ENCODE measurements at regions not wholly inside any gene's neighbourhood (a gene's known extent, or its start where the extent isn't known, plus 50 kb on each side); places are given as distances from the start of the nearest gene placed in this dataset.

DNA sequence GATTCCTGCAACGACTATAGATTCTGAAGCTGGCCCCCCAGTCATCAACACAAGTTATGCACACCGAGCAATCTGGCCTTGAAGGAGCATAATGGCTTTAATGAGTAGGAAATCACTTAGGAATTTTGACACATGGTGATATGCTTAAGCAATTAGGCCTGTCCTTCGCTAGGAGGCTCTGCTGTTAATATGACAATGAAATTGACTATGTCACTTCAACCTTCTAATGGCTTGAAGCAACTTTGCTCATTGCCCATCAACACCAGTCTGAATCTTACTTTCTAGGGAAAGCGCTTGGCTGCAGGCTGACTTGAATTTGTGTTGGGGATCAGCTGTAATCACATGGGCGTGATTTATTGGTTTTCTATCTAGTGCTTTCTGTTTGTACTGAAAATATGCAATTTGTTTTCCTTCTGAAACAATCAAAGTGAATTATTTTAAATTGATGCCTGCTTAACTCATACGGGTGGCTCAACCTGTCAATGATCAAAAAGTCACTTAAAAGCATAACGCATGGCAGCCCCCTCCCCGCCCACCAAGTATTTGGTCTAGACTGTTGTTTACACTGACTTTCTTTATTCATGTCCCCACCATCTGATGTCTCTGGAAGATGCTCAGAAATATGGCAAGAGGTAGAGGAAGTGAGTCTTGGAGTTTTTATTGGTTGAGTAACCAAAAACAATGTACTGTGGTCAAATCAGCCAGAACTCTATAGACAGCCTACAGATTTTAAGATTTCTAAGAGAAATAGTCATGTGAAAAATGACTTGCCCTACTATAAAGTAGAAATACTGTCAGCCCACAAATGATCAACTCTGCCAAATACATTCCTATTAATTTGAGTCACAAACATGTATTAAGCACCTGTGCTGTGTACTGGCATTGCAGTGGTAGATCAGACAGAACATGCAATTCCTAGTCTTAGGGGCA is 344.9 kb downstream of the RBM43 start:
- TF ChIP-seq RAD21 (IDR thresholded peaks at IDR 0.05) = no peak
- TF ChIP-seq, protein P1, sequence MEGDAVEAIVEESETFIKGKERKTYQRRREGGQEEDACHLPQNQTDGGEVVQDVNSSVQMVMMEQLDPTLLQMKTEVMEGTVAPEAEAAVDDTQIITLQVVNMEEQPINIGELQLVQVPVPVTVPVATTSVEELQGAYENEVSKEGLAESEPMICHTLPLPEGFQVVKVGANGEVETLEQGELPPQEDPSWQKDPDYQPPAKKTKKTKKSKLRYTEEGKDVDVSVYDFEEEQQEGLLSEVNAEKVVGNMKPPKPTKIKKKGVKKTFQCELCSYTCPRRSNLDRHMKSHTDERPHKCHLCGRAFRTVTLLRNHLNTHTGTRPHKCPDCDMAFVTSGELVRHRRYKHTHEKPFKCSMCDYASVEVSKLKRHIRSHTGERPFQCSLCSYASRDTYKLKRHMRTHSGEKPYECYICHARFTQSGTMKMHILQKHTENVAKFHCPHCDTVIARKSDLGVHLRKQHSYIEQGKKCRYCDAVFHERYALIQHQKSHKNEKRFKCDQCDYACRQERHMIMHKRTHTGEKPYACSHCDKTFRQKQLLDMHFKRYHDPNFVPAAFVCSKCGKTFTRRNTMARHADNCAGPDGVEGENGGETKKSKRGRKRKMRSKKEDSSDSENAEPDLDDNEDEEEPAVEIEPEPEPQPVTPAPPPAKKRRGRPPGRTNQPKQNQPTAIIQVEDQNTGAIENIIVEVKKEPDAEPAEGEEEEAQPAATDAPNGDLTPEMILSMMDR (IDR thresholded peaks at IDR 0.05; ENCODE audit: low read depth, low read length, missing input control) = no peak
- TF ChIP-seq, protein P2, sequence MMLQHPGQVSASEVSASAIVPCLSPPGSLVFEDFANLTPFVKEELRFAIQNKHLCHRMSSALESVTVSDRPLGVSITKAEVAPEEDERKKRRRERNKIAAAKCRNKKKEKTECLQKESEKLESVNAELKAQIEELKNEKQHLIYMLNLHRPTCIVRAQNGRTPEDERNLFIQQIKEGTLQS (IDR thresholded peaks at IDR 0.05) = no peak
- TF ChIP-seq FOXA1 (IDR thresholded peaks at IDR 0.05) = no peak
- no peak for TF ChIP-seq SP1 (IDR thresholded peaks at IDR 0.05)
- TF ChIP-seq YY1 (IDR thresholded peaks at IDR 0.05) = no peak
- no peak for TF ChIP-seq GABPA (IDR thresholded peaks at IDR 0.05 in 1 of 2, conservative IDR thresholded peaks at IDR 0.05 in 1 of 2)
- TF ChIP-seq, protein P3, sequence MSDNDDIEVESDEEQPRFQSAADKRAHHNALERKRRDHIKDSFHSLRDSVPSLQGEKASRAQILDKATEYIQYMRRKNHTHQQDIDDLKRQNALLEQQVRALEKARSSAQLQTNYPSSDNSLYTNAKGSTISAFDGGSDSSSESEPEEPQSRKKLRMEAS (IDR thresholded peaks at IDR 0.05) = no peak
- TF ChIP-seq, protein P4, sequence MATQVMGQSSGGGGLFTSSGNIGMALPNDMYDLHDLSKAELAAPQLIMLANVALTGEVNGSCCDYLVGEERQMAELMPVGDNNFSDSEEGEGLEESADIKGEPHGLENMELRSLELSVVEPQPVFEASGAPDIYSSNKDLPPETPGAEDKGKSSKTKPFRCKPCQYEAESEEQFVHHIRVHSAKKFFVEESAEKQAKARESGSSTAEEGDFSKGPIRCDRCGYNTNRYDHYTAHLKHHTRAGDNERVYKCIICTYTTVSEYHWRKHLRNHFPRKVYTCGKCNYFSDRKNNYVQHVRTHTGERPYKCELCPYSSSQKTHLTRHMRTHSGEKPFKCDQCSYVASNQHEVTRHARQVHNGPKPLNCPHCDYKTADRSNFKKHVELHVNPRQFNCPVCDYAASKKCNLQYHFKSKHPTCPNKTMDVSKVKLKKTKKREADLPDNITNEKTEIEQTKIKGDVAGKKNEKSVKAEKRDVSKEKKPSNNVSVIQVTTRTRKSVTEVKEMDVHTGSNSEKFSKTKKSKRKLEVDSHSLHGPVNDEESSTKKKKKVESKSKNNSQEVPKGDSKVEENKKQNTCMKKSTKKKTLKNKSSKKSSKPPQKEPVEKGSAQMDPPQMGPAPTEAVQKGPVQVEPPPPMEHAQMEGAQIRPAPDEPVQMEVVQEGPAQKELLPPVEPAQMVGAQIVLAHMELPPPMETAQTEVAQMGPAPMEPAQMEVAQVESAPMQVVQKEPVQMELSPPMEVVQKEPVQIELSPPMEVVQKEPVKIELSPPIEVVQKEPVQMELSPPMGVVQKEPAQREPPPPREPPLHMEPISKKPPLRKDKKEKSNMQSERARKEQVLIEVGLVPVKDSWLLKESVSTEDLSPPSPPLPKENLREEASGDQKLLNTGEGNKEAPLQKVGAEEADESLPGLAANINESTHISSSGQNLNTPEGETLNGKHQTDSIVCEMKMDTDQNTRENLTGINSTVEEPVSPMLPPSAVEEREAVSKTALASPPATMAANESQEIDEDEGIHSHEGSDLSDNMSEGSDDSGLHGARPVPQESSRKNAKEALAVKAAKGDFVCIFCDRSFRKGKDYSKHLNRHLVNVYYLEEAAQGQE (IDR thresholded peaks at IDR 0.05) = no peak

Measured in liver (tissue), 3 donors.